K562 (cell line): ENCODE measurements at regions not wholly inside any gene's neighbourhood (a gene's known extent, or its start where the extent isn't known, plus 50 kb on each side); places are given as distances from the start of the nearest gene placed in this dataset.

Experiments
- BACH1 ChIP-seq: fragments of 200-800 bp; sonication (Bioruptor generic); IDR thresholded peaks from 2 replicates; pipeline ENCODE4 v1.6.1; 2016; ENCODE audit warnings: missing genetic modification characterization, missing compliant biosample characterization
- CEBPB ChIP-seq: fragments of 450-650 bp; IDR thresholded peaks from 2 replicates; pipeline ENCODE4 v1.6.1; 2016; ENCODE audit warnings: missing genetic modification characterization, missing compliant biosample characterization
- CTCF ChIP-seq, 3 experiments: IDR thresholded peaks in 2 of 3; conservative IDR thresholded peaks in 1 of 3; 2 replicates each; pipeline ENCODE4 v1.5.1; 2011 to 2012; ENCODE audit warnings: low read length in 3 of 3, mild to moderate bottlenecking in 3 of 3, control low read depth in 2 of 3, improper control_type of control experiment in 1 of 3, inconsistent platforms in 1 of 3, low read depth in 1 of 3, mixed read lengths in 1 of 3, moderate library complexity in 1 of 3; ENCODE audit not compliant: insufficient read depth in 2 of 3
- MAFK ChIP-seq: IDR thresholded peaks from 2 replicates; pipeline ENCODE4 v1.6.1; 2011; ENCODE audit warnings: low read length, improper control_type of control experiment
- NR2C1 ChIP-seq, 2 experiments: fragments of 450-650 bp; IDR thresholded peaks; 2 replicates each; pipeline ENCODE4 v1.6.1; 2017; ENCODE audit warnings: mild to moderate bottlenecking in 2 of 2, antibody characterized with exemption in 1 of 2, inconsistent platforms in 1 of 2, missing compliant biosample characterization in 1 of 2, missing genetic modification characterization in 1 of 2
- PATZ1 ChIP-seq: fragments of 250-450 bp; sonication (Bioruptor Pico); IDR thresholded peaks from 2 replicates; pipeline ENCODE4 v1.5.0; 2020; ENCODE audit warnings: mild to moderate bottlenecking, borderline replicate concordance
- PHB ChIP-seq: fragments of 250-450 bp; sonication (Bioruptor Pico); IDR thresholded peaks from 2 replicates; pipeline ENCODE4 v1.5.0; 2021
- PRPF4 ChIP-seq: fragments of 200-400 bp; formaldehyde crosslinking; IDR thresholded peaks from one replicate; pipeline ENCODE4 v1.6.1; 2017; ENCODE audit warnings: low read length, low read depth, mild to moderate bottlenecking; ENCODE audit not compliant: insufficient read depth, poor library complexity, severe bottlenecking
- TRIM28 ChIP-seq: fragments of 450-650 bp; IDR thresholded peaks from 2 replicates; pipeline ENCODE4 v1.6.1; 2017
- YY1 ChIP-seq, 3 experiments: IDR thresholded peaks; 2 replicates each; pipeline ENCODE4 v1.6.1; 2011; ENCODE audit warnings: low read length in 2 of 3, mild to moderate bottlenecking in 2 of 3, moderate library complexity in 2 of 3, borderline replicate concordance in 1 of 3, control low read depth in 1 of 3, low read depth in 1 of 3; ENCODE audit not compliant: insufficient read depth in 3 of 3, insufficient replicate concordance in 2 of 3, control insufficient read depth in 1 of 3, insufficient read length in 1 of 3; ENCODE audit errors: extremely low read depth in 1 of 3
- ZFX ChIP-seq: sonication (generic); formaldehyde crosslinking; IDR thresholded peaks from 2 replicates; pipeline ENCODE4 v1.8.0; 2022; ENCODE audit warnings: mild to moderate bottlenecking, missing genetic modification reagents, moderate library complexity
- ZNF143 ChIP-seq: sonication (generic); formaldehyde crosslinking; IDR thresholded peaks from 2 replicates; pipeline ENCODE4 v1.9.0; 2022; ENCODE audit warnings: mild to moderate bottlenecking, missing genetic modification reagents

- TF ChIP-seq NR2C1 (IDR thresholded peaks at IDR 0.05) = no peak
- no peak for TF ChIP-seq NR2C1 (tag; IDR thresholded peaks at IDR 0.05)
- TF ChIP-seq BACH1 = no peak
- TF ChIP-seq CEBPB (tag) = no peak
- no peak for TF ChIP-seq MAFK
- TF ChIP-seq YY1 (IDR thresholded peaks at IDR 0.05; ENCODE audit: borderline replicate concordance in 1 of 3, control insufficient read depth in 1 of 3, extremely low read depth in 1 of 3, insufficient read depth in 3 of 3, insufficient read length in 1 of 3, insufficient replicate concordance in 2 of 3, low read depth in 1 of 3, low read length in 2 of 3) = no peak
- TF ChIP-seq PRPF4 = no peak
- TF ChIP-seq PHB (CRISPR knock-in tag) = no peak
- TF ChIP-seq PATZ1 (CRISPR knock-in tag) = no peak
- TF ChIP-seq CTCF (IDR thresholded peaks at IDR 0.05 in 2 of 3, conservative IDR thresholded peaks at IDR 0.05 in 1 of 3; ENCODE audit: insufficient read depth in 2 of 3, low read depth in 1 of 3, low read length in 3 of 3) = no peak
- no peak for TF ChIP-seq TRIM28
- TF ChIP-seq ZNF143 (CRISPR knock-in tag) = no peak
- no peak for TF ChIP-seq ZFX (CRISPR knock-in tag)
Measured at GRCh38 chr1:106603616-106604015, 452.9 kb upstream of the PRMT6 start.
